Stimulated activated CD4-positive, alpha-beta T cell treated with anti-CD3 and anti-CD28 coated beads, TNF-alpha, amount 100 ng/mL, for 24 hours (primary cell): ENCODE measurements at regions not wholly inside any gene's neighbourhood (a gene's known extent, or its start where the extent isn't known, plus 50 kb on each side); places are given as distances from the start of the nearest gene placed in this dataset.
A peak's percentile ranks its signal among the peaks of the same experiment; 100 is the strongest.
"Not testable (repeated sequence)": the region's sequence is repeated elsewhere in the genome, so short reads cannot be mapped to it uniquely, and the experiment has no call there.

Experiments used
- DNase-seq, 3 experiments: peaks; one replicate each; pipeline ENCODE4 v3.0.0-alpha.2; 2020; ENCODE audit warnings: low read depth in 3 of 3

DNA sequence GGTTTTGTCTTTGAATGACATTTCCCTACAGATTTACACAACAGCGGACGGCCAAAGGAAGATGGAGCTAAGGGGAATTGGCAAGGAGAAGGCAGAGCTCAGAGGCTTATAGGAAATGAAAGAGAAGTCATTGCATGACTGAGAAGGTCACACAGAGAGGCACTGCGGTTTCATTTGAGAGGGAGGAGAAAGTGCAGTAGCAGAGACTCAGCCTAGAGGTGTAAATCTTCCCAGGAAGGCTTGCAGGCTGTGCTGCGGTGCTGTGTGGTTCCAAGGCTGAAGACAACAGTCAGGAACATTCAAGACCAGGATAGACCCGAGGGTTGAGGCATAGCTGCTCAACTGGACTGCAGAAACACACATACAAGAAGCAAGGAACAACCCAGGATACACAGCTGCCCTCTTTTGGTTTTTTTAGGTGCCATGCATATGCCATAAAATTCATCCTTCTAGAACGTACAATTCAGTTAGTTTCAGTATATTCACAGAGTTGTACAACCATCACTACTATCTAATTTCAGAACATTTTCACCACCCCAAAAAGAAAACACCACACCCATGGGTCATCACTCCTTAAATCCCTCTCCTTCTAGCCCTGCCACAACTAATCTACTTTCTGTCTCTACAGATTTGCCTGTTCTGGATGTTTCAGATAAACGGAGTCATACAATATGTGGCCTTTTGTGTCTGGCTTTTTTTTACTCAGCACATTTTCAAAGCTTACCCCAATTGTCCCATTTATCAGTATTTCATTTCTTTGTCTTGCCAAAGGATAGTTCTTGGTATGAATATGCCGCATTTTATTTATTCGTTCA is 313.5 kb downstream of the ANAPC1 start:
- peak in 1 of 3 experiments; percentile 9 for DNase-seq

DNA sequence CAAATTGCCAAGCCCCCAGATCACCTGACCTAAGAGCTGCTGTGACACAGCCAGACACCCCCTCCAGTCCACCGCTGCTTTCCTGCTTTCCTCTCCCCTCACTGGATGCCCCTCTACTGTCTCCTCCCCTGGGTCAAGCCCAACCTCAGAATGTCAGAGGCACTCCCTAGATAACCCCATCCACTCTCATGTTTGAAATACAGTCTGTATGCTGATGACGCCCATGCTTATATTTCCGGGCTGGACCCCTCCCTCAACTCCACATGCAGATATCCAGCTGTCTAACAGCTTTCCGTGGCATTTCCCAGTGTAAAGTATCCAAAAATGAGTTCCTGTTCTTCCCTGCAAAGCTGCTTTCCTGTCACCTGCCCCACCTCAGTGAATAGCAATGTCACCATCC is 309.2 kb downstream of the ANAPC1 start:
- not testable (repeated sequence) for DNase-seq

DNA sequence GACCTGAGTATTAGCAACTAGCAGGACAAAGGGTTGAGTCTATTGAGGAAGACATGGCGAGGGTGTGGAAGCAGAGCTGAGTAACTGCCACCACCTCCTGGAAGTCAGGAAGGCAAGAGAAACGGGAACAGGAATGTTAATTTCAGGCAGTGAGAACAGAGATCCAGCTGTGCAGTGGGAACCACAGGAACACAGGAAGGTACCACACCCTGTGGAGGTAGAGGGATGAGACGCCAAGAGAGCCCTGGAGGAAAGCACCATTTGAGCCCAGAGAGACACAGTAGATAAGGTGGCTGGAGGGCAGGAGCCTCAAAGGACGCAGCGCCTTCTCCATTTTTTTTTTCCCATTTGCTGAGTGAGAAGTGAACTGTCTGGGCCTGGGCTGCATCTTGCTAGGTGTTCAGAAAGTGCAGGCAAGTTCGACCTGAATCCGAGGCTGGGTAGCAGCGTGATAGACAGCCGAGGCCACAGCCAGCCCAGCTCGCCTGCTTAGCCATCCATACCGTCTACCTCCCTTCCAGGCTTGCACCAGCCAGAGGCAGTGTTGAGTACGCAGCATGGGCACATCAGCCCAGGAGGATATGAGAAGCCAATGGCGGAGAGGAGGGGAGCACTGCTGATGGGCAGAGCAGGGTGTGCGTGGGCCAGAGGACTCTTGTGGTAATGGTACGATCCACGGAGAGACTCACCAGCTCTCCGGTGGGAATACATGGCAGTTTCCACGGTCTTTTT is 306.7 kb downstream of the ANAPC1 start:
- DNase-seq = not testable (repeated sequence)

- DNase-seq = not testable (repeated sequence)
Measured at GRCh38 chr2:111579500-111580134, 304.4 kb downstream of the ANAPC1 start.

DNA sequence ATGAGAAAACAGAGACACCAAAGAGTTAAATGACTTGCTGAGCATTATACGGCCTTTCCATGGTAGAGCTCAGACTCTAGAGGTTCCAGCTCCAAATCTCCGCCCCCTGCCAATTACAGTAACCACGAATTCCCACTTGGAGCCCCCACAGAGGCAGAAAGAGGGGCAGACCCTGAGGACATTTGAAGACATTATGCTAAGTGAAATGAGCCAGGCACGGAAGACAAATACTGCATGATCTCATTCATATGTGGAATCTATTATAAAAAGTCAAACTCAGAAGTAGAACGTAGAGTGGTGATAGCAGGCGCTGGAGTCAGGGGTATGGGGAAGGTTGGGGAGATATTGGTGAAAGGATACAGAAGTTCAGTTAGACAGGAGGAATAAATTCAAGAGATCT is 303.4 kb downstream of the ANAPC1 start:
- not testable (repeated sequence) for DNase-seq

DNA sequence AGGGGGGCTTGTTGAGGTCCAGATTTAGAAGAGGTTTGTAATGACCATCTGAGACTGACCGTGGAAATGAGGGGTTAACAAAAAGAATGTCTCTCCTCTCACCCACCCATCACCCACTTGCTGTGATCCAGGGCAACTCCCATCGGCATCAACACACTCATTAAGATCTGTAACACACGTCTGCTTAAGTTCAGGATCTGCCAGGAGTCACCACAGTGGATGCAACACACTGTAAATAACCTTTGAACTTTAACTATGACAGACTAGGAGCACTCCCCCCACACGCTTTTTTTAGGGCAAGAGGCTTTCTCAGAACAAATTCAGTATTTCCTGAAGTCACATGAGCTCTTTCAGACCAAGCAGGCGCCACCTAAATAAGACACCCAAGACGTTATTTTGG is 301.9 kb downstream of the ANAPC1 start:
- DNase-seq = not testable (repeated sequence)

DNA sequence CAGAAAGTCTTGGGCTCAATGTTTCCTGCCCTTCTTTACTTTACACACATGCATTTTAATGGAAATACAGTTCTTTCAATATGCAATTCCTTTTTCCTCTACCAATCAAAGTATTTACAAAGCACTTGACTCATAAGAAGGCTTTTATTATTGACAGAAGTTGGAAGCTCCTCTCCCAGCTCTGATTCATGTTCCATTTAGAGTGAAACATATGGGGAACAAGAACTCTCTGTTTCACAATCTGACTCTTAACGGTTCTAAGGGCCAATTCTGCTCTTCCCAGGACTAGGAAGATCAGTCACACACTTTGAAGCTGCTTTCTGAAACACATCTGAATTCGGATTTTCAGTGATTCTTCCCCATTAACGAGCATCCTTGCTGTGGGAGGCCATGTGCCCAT is 300.5 kb downstream of the ANAPC1 start:
- not testable (repeated sequence) for DNase-seq

DNA sequence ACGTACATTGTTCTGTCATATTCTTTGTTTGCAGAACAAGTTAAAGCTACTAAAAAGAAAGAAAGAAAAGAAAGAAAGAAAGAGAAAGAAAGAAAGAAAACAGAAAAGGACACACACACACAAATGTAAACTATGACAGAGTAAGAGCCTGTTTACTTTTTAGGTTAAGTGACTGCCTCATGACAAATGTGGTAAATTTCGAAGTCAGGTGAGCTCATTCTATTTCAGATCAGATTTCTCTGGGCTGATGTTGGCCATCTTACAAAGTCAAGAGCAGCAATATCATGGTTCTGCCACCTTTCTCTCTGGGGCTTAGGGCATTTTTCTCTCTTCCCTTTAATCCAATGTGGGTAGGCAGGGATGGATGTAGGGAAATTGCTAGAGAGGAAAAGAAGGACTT is 299.5 kb downstream of the ANAPC1 start:
- not testable (repeated sequence) for DNase-seq

DNA sequence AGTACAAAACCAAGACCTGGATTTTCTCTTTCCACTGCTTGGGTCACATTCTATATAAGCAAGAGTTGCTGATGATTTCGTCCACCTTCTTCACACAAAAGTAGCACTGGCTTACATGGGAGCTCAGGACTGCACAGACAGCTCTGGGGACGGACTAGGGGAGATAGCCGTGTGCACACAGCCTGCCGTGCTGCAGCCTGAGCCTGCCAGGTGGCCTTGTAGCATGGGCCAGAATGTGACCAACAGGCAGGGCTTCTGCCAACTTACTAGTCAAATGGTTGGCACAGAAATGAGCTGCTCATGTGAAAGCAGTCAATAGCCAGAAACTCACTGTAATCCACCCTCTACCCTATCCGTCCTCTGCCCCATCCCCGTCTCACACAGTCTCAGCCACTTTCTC is 299.0 kb downstream of the ANAPC1 start:
- not testable (repeated sequence) for DNase-seq

- not testable (repeated sequence) for DNase-seq
Measured at GRCh38 chr2:111586014-111586413, 298.0 kb downstream of the ANAPC1 start.

GRCh38 chr2:111595072-111595471 is 288.9 kb downstream of the ANAPC1 start:
- not testable (repeated sequence) for DNase-seq

- not testable (repeated sequence) for DNase-seq
Measured at GRCh38 chr2:111596808-111597705, 286.9 kb downstream of the ANAPC1 start.

- DNase-seq = not testable (repeated sequence)
Measured at GRCh38 chr2:111598944-111599343, 285.0 kb downstream of the ANAPC1 start.

DNA sequence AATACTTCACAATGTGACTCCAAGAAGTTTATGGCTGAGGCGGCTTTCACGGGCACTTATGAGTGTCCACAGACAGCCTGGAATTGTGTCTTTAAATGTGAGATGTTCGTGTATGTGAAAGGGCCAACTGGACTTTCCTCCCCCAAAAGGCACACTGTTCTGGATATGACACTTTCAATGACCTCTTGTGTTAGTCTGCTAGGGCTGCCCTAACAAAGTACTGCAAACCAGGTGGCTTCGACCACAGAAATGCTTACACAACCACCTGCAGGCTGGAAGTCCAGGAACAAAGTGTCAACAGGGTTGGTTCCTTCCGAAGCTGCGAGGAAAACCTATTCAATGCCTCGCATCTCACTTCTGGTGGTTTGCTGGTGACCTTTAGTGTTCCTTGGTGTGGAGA is 281.7 kb downstream of the ANAPC1 start:
- not testable (repeated sequence) for DNase-seq

DNA sequence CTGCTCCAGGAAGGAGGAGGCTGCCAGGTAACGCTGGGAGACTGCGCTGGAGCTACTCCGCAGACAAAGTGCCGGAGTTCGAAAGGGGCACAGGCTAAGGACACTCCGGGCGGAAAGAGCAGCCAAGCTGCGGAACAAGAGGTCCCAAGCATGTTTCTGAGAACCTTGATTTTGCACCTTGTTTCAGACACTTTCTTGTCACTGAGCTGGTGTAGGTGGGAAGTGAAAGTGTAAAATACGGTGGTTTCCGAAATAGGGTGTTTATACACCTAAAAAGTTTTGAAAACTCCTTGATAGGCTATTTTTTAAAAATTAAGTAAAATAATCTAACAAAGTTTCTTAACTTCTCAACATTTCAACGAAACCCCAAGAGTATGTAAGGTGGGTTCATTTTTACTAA is 278.2 kb downstream of the ANAPC1 start:
- not testable (repeated sequence) for DNase-seq

DNA sequence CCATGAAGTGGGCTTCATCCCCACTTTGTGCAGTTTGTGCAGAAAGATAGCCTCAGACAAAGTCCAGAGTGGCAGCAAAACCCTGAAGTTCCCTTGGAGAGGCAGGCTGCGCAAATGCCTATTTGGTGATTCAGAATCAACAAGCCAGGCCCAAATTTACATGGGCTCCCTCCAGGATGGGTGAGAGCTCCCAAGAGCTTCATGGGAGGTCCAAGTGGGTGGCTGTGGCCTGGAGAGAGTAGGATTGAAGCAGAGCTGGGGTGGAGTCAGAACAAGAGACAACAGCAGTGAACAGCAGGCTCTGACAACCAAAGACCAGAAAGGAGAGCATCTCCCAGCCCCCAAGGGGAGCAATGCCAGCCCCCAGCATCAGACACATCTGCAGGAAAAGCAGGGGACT is 277.4 kb downstream of the ANAPC1 start:
- not testable (repeated sequence) for DNase-seq

DNA sequence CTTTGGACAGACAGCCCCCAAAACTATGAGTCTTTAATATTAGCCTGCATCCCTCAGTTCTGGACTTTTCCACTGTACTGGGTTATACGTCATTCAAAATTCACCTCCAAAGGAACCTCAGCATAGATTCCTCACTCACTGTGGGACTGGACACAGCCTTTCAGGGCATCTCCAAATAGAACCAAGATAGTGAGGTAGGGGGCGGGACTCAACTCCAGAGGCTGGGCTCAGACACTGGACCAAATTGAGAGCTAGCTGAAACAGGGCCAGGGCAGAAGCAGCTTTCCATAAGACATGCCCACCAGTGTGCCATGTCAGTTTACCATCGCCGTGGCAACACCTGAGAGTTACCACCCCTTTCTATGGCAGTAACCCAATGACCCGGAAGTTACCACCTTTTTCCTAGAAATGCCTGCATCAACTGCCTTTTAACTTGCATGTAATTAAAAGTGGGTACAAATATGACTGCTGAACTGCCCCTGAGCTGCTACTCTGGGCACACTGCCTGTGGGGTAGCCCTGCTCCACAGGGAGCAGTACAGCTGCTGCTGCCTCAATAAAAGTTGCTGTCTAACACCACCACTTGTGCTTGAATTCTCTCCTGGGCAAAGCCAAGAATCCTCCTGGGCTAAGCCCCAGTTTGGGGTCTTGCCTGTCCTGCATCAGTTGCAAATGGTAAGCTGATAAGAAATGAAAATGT is 274.7 kb downstream of the ANAPC1 start:
- not testable (repeated sequence) for DNase-seq

- DNase-seq = not testable (repeated sequence)
Measured at GRCh38 chr2:111610035-111610434, 274.0 kb downstream of the ANAPC1 start.

- DNase-seq = no peak
Measured at GRCh38 chr2:111616651-111617218, 267.3 kb downstream of the ANAPC1 start.
